ENCODE measurements at regions not wholly inside any gene's neighbourhood (a gene's known extent, or its start where the extent isn't known, plus 50 kb on each side); places are given as distances from the start of the nearest gene placed in this dataset.

DNA sequence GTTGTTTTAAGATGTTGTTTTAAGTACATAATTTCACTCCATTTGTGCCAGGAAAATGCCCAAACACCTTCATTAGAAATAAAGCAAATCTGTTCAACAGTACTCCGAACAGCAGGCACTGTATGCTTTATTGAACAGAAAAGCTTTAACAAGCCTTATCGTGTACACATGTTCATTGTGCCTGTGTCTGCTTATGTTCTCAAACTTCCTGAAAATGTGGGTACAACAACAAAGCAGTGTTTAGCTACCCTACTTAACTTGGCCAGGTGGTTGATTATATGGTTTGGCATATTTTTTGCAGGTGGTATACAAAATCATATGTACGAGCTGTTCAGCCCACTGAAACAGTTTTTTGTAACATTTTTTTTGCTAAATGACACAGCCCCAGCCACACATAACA, 718.0 kb downstream of the DACH1 start:
- TF ChIP-seq GATA2 (IDR thresholded peaks at IDR 0.05; ENCODE audit: low read depth, low read length) (no peak), GATA3 (IDR thresholded peaks at IDR 0.05; ENCODE audit: low read depth, low read length) (no peak)
